Neural progenitor cell (in vitro differentiated cells): ENCODE measurements at regions not wholly inside any gene's neighbourhood (a gene's known extent, or its start where the extent isn't known, plus 50 kb on each side); places are given as distances from the start of the nearest gene placed in this dataset.
A peak's percentile ranks its signal among the peaks of the same experiment; 100 is the strongest.

ENCODE experiments used
- DNase-seq: peaks from one replicate; pipeline ENCODE4 v3.0.0-alpha.2; 2016; ENCODE audit warnings: low spot score
- H2AFZ ChIP-seq: fragments of 200-600 bp; sonication (generic); replicated peaks from 2 replicates; pipeline ENCODE4 v1.6.1; 2016; ENCODE audit warnings: antibody characterized with exemption
- H3F3A ChIP-seq: fragments of 200-600 bp; sonication (generic); 2 replicates; pipeline ENCODE4 v1.6.1; 2016; ENCODE audit warnings: antibody characterized with exemption, low read depth
- H3K27ac ChIP-seq: fragments of 200-600 bp; sonication (generic); 2 replicates; pipeline ENCODE4 v1.5.1; 2016; ENCODE audit warnings: mild to moderate bottlenecking
- H3K27me3 ChIP-seq: fragments of 200-600 bp; sonication (generic); 2 replicates; pipeline ENCODE4 v1.6.1; 2016; ENCODE audit warnings: mild to moderate bottlenecking, moderate library complexity
- H3K36me3 ChIP-seq: fragments of 200-600 bp; sonication (generic); 2 replicates; pipeline ENCODE4 v1.5.1; 2016
- H3K4me1 ChIP-seq: fragments of 200-600 bp; sonication (generic); 2 replicates; pipeline ENCODE4 v1.6.1; 2016; ENCODE audit warnings: mixed run types
- H3K4me2 ChIP-seq: fragments of 200-600 bp; sonication (generic); 2 replicates; pipeline ENCODE4 v1.6.1; 2016
- H3K4me3 ChIP-seq: fragments of 200-600 bp; sonication (generic); 2 replicates; pipeline ENCODE4 v1.5.1; 2016
- H3K79me2 ChIP-seq: fragments of 200-600 bp; sonication (generic); 2 replicates; pipeline ENCODE4 v1.6.1; 2016; ENCODE audit warnings: low read depth
- H3K9ac ChIP-seq: fragments of 200-600 bp; sonication (generic); 2 replicates; pipeline ENCODE4 v1.6.1; 2016
- H3K9me3 ChIP-seq: fragments of 200-600 bp; sonication (generic); 2 replicates; pipeline ENCODE4 v1.5.1; 2016; ENCODE audit warnings: low read depth
- H4K20me1 ChIP-seq: fragments of 200-600 bp; sonication (generic); 2 replicates; pipeline ENCODE4 v1.6.1; 2016; ENCODE audit warnings: low read depth
- H3K27ac Mint-ChIP-seq: 3 replicates; pipeline ENCODE4 v1.8.0; 2021; ENCODE audit warnings: mixed read lengths
- H3K27me3 Mint-ChIP-seq: 2 replicates; pipeline ENCODE4 v1.8.0; 2022; ENCODE audit warnings: low read depth, mild to moderate bottlenecking, inconsistent platforms, moderate library complexity, mixed read lengths; ENCODE audit not compliant: insufficient read depth
- H3K36me3 Mint-ChIP-seq: 3 replicates; pipeline ENCODE4 v1.8.0; 2021; ENCODE audit warnings: mixed read lengths
- H3K4me1 Mint-ChIP-seq: 3 replicates; pipeline ENCODE4 v1.8.0; 2021; ENCODE audit warnings: mixed read lengths
- H3K4me3 Mint-ChIP-seq: 3 replicates; pipeline ENCODE4 v1.8.0; 2021; ENCODE audit warnings: mild to moderate bottlenecking, moderate library complexity, mixed read lengths
- H3K9me3 Mint-ChIP-seq: 3 replicates; pipeline ENCODE4 v1.8.0; 2020; ENCODE audit warnings: mixed read lengths
- EZH2 ChIP-seq: fragments of 200-600 bp; sonication (generic); IDR thresholded peaks from 2 replicates; pipeline ENCODE4 v1.6.1; 2017; ENCODE audit warnings: antibody characterized with exemption, mild to moderate bottlenecking, moderate library complexity
- EZH2phosphoT487 ChIP-seq: fragments of 200-600 bp; sonication (generic); IDR thresholded peaks from 2 replicates; pipeline ENCODE4 v1.6.1; 2017; ENCODE audit warnings: antibody characterized with exemption
- TF ChIP-seq, protein P1 (sequence below): fragments of 200-600 bp; sonication (generic); IDR thresholded peaks from 2 replicates; pipeline ENCODE4 v1.5.1; 2017; ENCODE audit warnings: antibody characterized with exemption, mild to moderate bottlenecking

DNA sequence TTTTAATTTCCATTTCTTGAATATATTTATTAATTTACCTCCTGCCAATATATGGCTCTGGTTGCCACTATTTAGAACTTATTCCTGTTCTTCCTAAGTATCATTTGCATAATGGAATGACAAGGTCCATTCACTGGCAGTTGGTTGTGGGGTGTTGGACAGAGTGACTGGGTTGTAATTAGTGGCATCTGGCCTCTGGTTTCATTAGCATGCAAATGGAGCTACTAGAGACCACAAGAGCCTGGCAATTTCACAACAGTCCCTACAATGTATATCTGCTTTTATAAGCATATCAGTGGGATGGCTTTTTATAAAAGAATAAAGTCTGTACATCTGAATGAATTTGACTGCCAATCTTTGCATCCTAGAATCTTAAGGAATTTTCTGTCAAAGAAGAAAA lies 1030.9 kb upstream of the CDH8 start:
- Histone ChIP-seq H3F3A (no peaks in the 10 kb centered on the region), H3K79me2 (no peaks in the 10 kb centered on the region), H3K4me2 (no peak overlapping the region), H3K9me3 (peaks cover 2% of the 10 kb centered on the region), H3K36me3 (no peaks in the 10 kb centered on the region), H2AFZ (no peak overlapping the region), H3K27me3 (no peaks in the 10 kb centered on the region), H3K27ac (no peak overlapping the region), H3K4me3 (no peak overlapping the region), H3K9ac (no peak overlapping the region), H3K4me1 (peaks cover 25% of the 10 kb centered on the region), H4K20me1 (no peaks in the 10 kb centered on the region)
- Mint-ChIP-seq H3K27ac (no peak overlapping the region), H3K4me1 (no peaks in the 10 kb centered on the region), H3K4me3 (no peak overlapping the region), H3K9me3 (peaks cover 2% of the 10 kb centered on the region), H3K27me3 (no peaks in the 10 kb centered on the region), H3K36me3 (no peaks in the 10 kb centered on the region)
- peak; percentile 9 for DNase-seq
- TF ChIP-seq EZH2phosphoT487 = no peak
- TF ChIP-seq EZH2 = no peak
- TF ChIP-seq, protein P1, sequence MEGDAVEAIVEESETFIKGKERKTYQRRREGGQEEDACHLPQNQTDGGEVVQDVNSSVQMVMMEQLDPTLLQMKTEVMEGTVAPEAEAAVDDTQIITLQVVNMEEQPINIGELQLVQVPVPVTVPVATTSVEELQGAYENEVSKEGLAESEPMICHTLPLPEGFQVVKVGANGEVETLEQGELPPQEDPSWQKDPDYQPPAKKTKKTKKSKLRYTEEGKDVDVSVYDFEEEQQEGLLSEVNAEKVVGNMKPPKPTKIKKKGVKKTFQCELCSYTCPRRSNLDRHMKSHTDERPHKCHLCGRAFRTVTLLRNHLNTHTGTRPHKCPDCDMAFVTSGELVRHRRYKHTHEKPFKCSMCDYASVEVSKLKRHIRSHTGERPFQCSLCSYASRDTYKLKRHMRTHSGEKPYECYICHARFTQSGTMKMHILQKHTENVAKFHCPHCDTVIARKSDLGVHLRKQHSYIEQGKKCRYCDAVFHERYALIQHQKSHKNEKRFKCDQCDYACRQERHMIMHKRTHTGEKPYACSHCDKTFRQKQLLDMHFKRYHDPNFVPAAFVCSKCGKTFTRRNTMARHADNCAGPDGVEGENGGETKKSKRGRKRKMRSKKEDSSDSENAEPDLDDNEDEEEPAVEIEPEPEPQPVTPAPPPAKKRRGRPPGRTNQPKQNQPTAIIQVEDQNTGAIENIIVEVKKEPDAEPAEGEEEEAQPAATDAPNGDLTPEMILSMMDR = no peak

DNA sequence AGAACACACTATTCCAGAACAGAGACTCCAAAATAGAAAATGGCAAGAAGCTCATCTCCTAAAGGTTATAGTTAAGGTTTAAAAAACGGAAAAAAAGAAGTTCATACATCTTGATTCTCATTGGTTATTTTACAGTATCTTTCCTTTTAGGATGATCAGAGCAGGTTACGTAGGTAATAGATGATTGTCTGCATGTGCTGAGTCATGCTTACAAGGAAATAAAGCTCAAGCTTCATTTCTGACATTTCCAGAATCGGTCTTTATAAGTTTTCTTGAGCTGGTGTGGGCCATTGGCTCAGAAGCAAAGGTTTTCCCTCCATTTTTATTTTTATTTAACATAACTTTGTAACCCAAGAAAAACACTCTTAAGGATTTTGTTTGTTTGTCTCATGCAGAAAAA lies 1030.3 kb upstream of the CDH8 start:
- H2AFZ ChIP-seq = peak overlapping the region; percentile 10
- H3K36me3 ChIP-seq = no peaks in the 10 kb centered on the region
- Mint-ChIP-seq H3K4me1 (no peaks in the 10 kb centered on the region), H3K27me3 (no peaks in the 10 kb centered on the region), H3K4me3 (no peak overlapping the region), H3K9me3 (no peaks in the 10 kb centered on the region), H3K27ac (no peak overlapping the region), H3K36me3 (no peaks in the 10 kb centered on the region)
- H4K20me1 ChIP-seq = no peaks in the 10 kb centered on the region
- no peaks in the 10 kb centered on the region for H3K79me2 ChIP-seq
- H3K4me3 ChIP-seq = no peak overlapping the region
- no peak overlapping the region for H3K9ac ChIP-seq
- no peaks in the 10 kb centered on the region for H3F3A ChIP-seq
- H3K4me1 ChIP-seq = peaks cover 25% of the 10 kb centered on the region
- H3K4me2 ChIP-seq = no peak overlapping the region
- no peaks in the 10 kb centered on the region for H3K9me3 ChIP-seq
- TF ChIP-seq, protein P1 = no peak
- TF ChIP-seq EZH2 (no peak), EZH2phosphoT487 (no peak)
- no peak for DNase-seq
- H3K27me3 ChIP-seq = no peaks in the 10 kb centered on the region
- no peak overlapping the region for H3K27ac ChIP-seq

DNA sequence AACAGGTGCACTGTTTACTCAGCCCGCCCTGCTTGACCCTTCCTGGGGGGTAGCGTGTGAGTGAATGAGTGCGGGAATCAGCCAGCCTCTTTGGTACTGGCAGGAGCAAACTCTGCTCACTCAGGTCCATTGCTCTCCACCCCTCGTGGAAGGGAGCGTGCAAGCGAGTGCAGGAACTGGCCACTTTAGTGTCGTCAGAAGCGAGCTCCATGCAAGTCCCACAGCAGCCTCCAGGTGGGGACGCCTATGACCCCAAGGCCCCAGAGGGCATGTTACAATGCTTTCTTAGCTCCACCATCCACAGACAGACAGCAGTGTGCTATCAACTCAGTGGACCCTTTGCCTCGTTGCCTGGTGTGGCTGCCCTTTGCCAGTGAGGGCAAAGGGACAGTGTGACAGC lies 1025.1 kb upstream of the CDH8 start:
- no peaks in the 10 kb centered on the region for H3K9me3 ChIP-seq
- Mint-ChIP-seq H3K27ac (no peak overlapping the region), H3K36me3 (no peaks in the 10 kb centered on the region), H3K4me1 (no peaks in the 10 kb centered on the region), H3K9me3 (no peaks in the 10 kb centered on the region), H3K4me3 (no peak overlapping the region), H3K27me3 (no peaks in the 10 kb centered on the region)
- H3K4me2 ChIP-seq = no peak overlapping the region
- no peak overlapping the region for H3K4me3 ChIP-seq
- H3K27ac ChIP-seq = no peak overlapping the region
- H3K9ac ChIP-seq = no peak overlapping the region
- H3F3A ChIP-seq = no peaks in the 10 kb centered on the region
- TF ChIP-seq EZH2phosphoT487 = no peak
- TF ChIP-seq, protein P1 = no peak
- DNase-seq = no peak
- H3K79me2 ChIP-seq = no peaks in the 10 kb centered on the region
- H3K36me3 ChIP-seq = no peaks in the 10 kb centered on the region
- no peak overlapping the region for H2AFZ ChIP-seq
- H3K27me3 ChIP-seq = no peaks in the 10 kb centered on the region
- H3K4me1 ChIP-seq = peaks cover 2% of the 10 kb centered on the region
- no peaks in the 10 kb centered on the region for H4K20me1 ChIP-seq

DNA sequence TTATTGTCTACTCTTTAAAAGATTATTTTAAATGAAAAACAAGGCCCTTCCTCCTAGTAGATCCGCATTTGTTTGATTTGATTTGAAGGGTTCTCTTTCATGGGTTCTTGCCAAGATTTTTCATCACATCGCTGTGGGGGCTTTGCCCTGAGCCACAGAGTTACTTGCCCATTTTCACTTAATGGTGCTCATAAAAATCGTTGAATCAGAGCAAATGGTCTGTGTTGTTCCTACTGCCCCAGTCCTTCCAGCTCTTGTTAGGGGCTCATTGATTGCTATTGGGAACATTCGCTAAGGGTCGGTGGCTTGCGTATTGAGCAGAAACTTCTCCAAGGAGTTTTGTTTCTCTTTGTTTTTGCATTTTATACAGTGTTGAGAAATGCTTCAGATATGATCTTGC lies 1023.4 kb upstream of the CDH8 start:
- TF ChIP-seq EZH2 (no peak), EZH2phosphoT487 (no peak)
- TF ChIP-seq, protein P1 = no peak
- Mint-ChIP-seq H3K4me3 (no peak overlapping the region), H3K27ac (no peak overlapping the region), H3K36me3 (no peaks in the 10 kb centered on the region), H3K4me1 (no peaks in the 10 kb centered on the region), H3K9me3 (no peaks in the 10 kb centered on the region), H3K27me3 (no peaks in the 10 kb centered on the region)
- H3K9ac ChIP-seq = no peak overlapping the region
- H3K79me2 ChIP-seq = no peaks in the 10 kb centered on the region
- no peaks in the 10 kb centered on the region for H3K9me3 ChIP-seq
- no peaks in the 10 kb centered on the region for H3F3A ChIP-seq
- H3K4me1 ChIP-seq = no peaks in the 10 kb centered on the region
- no peaks in the 10 kb centered on the region for H4K20me1 ChIP-seq
- no peak overlapping the region for H2AFZ ChIP-seq
- no peaks in the 10 kb centered on the region for H3K27me3 ChIP-seq
- H3K36me3 ChIP-seq = no peaks in the 10 kb centered on the region
- no peak overlapping the region for H3K4me3 ChIP-seq
- no peak overlapping the region for H3K4me2 ChIP-seq
- no peak overlapping the region for H3K27ac ChIP-seq
- no peak for DNase-seq
